ENCODE measurements at regions not wholly inside any gene's neighbourhood (a gene's known extent, or its start where the extent isn't known, plus 50 kb on each side); places are given as distances from the start of the nearest gene placed in this dataset.
"Not testable (repeated sequence)": the region's sequence is repeated elsewhere in the genome, so short reads cannot be mapped to it uniquely, and the experiment has no call there.

- H3K4me3 ChIP-seq (ENCODE audit: low read length), result not testable (repeated sequence)
These were observed 181.4 kb upstream of the PLGLB2 start for GRCh38 chr2:87566531-87566930.

DNA sequence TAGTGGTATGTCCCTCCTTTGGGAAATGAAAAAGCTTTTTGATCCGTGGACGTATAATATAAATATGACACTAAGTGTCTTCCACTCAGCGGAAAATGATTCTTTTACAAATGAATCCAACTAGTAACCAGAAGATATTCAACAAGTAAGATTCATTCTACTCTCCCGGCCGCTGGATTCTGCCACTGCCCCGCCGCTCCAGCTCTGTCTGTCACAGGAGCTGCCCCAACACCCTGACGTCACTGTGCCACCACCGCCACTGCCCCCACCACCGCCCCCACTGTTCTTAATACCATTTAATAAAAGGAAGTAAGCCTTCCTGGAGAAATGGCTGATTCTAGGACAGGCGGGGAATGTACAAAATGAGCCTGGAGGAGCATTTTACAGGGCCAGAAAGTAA is 180.8 kb upstream of the PLGLB2 start:
- not testable (repeated sequence) for H3K4me3 ChIP-seq (ENCODE audit: low read length)

DNA sequence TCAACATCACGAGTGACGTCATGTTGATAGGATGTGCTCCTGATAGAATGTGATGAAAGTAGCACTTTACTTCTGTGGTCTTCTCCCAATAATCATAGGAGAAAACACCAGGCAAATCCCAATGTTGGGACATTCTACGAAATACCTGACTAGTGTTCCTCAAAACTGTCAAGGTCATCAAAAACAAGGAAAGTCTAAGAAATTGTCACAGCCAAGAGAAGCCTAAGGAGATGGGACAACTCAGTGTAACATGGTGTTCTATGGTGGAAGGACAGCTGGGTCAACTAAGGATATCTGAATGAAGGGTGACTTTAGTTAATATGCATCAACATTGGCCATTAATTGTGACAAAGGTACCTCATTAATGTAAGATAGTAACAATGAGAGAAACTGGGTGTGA is 180.0 kb upstream of the PLGLB2 start:
- not testable (repeated sequence) for H3K4me3 ChIP-seq (ENCODE audit: low read length)

GRCh38 chr2:87568554-87569278 is 179.2 kb upstream of the PLGLB2 start:
- not testable (repeated sequence) for H3K4me3 ChIP-seq (ENCODE audit: low read length)

DNA sequence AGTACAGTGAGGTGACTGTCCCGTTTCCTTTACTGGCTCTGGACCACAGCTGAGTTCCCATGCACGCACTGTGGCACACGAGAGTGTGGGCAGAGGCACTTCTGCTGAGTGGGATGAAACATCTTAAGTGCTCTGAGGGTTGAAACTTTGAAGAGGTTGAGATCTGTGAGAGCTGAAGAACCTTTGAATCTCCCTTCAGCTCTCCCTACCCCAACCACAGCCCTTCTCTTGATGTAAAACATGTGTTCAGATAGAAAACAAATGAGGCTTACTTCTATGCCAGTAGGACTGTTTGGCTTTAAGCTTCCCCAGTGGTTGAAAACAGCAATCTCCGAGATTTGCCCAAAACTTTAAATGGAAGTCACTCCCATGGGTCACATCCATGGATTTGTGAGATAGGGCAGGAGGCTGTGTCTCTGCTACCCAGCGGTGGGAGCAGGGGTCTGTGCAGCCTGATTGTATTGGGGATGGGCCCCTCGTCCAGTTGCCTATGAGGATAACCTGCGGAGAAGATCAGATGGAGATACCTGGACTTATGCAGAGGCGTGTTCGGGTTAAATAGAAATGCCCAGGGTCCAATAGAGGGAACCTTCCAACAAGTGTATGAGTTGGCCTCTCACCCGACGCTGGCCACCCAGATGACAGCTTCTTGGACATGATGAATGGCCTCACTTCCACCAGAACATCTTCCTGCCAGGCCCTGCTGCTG is 178.0 kb upstream of the PLGLB2 start:
- not testable (repeated sequence) for H3K4me3 ChIP-seq (ENCODE audit: low read length)

DNA sequence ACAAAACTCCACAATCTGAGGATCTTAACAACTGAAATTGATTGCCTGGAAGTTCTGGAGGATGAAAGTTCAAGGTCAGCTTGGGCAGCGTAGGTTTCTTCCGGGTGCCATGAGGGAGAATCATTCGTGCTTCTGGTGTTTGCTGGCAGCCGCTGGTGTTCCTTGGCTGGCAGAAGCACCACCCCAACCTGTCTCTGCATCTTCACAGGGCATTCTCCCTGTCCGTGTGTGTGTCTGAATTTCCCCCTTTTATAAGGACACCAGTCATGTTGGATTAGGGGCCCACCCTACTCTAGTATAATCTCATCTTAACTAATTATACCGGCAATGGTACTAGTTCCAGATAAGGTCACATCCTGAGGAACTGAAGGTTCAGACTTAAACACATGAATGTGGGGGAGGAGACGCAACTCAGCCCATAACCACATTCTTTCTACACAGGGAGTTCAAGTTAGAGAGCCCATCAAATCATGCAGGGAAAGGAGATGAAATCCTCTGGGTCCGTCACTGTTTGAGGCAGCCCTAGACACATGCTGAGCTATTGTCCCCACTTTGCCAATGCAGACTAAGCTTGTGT is 175.9 kb upstream of the PLGLB2 start:
- not testable (repeated sequence) for H3K4me3 ChIP-seq (ENCODE audit: low read length)

DNA sequence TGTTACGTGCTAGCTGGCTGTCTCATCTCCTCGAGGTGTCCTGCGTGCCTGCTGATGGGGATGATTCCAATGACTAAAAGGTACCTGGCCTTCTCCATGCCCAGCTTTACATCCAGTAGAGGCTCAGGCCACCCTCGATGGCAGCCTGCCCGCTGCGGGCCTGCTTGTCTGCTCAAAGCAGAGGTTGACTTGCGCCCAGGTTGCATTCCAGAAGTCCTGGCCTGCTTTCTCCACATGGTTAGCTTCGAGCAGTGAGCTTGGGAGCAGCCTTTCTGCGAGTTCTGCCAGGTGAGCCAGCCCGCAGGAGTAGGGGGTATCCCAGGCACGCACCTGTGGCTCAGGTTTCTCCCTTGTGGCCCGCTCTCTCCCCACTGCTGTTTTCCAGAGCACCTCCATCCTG is 175.0 kb upstream of the PLGLB2 start:
- not testable (repeated sequence) for H3K4me3 ChIP-seq (ENCODE audit: low read length)

GRCh38 chr2:87573386-87574192 is 174.3 kb upstream of the PLGLB2 start:
- not testable (repeated sequence) for H3K4me3 ChIP-seq (ENCODE audit: low read length)

- not testable (repeated sequence) for H3K4me3 ChIP-seq (ENCODE audit: low read length)
These were observed 173.4 kb upstream of the PLGLB2 start for GRCh38 chr2:87574193-87575119.

DNA sequence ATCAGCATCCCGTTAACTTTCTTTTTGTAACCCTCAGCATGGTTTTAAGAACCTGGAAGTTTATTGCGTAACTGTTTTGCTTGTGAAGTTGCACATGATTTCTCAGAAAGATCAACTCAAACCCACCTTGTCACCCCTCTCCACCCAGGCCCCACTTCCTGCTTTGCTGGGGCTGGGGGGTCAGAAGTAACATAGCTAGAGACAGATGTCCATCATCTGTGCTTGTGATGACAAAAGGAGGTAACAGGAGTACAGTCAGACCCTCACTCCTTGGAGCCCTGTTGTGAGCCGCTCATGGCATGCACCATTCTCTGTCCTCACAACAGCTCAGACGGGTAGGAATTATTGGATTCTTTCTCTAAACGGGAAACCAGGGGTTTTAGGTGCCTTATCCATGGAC is 172.7 kb upstream of the PLGLB2 start:
- H3K4me3 ChIP-seq (ENCODE audit: low read length), result not testable (repeated sequence)

- not testable (repeated sequence) for H3K4me3 ChIP-seq (ENCODE audit: low read length)
These were observed 170.5 kb upstream of the PLGLB2 start for GRCh38 chr2:87577358-87577757.

DNA sequence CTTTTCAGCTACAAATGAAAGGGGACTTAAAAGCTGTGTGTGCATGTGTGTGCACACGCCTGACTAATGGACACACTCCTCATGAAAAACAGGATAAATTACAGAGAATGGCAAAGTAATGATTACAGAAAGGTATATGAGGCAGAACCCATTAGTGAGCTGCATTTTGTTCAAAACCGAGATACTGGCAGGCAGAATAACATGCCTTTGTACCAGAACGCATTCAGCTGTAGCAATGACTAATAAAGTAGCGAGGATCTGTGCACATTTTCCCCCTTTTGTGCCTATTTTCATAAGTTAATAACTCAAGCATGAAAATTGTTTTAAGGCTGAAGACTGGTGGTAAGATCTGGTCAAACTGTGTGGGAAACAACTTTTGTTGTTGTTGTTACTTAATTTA is 165.7 kb upstream of the PLGLB2 start:
- H3K4me3 ChIP-seq (ENCODE audit: low read length), result not testable (repeated sequence)

DNA sequence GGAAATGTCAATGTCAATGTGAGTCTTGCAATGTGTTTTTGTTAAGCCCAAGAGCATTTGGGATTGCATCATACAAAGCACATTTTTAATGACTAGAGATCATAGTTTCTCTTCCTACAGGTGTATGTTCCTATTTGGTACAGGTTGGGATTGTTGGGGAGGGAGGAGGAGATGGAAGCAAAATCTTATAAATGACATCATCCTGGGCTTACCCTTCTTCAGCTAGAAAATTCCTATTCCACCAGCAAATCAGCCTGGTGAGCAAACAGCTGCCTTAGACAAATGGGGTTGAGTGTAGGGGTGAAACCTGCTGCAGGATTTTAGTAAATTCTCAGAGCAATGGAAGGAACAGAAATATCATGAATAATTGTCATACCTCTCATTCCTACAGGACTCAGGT is 165.3 kb upstream of the PLGLB2 start:
- H3K4me3 ChIP-seq (ENCODE audit: low read length), result not testable (repeated sequence)

DNA sequence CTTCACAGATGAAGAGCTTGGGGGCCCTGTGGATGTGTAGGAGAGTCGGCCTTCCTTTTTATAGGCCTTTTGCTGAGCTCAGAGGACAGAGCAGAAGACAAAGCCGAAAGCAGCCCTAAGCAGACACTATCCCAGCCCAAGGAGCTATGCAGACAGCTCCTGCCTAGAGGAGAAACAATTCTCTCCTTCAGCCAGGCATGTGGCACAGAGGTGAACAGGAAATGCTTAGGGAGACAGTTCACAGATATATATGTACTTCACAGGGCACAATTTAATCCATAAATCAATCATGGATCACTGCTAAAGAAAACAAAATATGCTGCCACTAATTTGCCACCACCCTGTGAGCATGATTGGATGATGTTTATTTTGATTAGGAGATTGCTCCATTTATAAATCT is 164.5 kb upstream of the PLGLB2 start:
- H3K4me3 ChIP-seq (ENCODE audit: low read length), result not testable (repeated sequence)

GRCh38 chr2:87583803-87584202 is 164.1 kb upstream of the PLGLB2 start:
- H3K4me3 ChIP-seq (ENCODE audit: low read length), result not testable (repeated sequence)

DNA sequence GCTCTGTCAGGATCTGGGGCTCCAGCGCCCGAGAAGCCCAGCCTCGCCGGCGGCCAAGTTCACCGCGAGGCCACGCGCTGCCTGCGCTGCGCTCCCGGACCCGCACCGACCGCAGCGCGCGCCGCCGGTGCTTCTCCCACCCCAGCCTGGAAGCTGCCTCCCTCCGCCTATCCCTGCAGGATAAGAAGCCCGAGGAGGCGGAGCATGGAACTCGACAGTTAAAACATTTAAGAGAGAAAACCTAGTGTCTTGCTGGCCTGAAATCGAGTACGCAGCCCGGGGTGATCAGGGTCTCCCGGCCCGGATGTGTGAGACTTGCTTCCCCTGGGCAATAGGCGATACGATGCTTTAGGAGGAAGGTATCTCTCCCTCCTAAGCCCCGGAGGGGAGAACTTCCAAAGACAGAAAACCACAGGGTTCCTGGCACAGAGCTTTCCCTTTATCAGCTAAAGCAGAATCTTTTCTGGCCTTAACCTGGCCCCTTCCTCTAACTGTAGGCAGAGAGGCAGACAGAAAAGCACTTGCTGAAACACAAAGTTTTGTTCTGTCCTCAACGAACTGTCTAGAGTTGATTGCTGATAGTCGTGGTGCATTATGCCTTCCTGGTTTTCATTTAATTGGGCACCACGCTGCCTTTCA is 163.5 kb upstream of the PLGLB2 start:
- not testable (repeated sequence) for H3K4me3 ChIP-seq (ENCODE audit: low read length)

- not testable (repeated sequence) for H3K4me3 ChIP-seq (ENCODE audit: low read length)
These were observed 160.0 kb upstream of the PLGLB2 start for GRCh38 chr2:87587934-87588333.

DNA sequence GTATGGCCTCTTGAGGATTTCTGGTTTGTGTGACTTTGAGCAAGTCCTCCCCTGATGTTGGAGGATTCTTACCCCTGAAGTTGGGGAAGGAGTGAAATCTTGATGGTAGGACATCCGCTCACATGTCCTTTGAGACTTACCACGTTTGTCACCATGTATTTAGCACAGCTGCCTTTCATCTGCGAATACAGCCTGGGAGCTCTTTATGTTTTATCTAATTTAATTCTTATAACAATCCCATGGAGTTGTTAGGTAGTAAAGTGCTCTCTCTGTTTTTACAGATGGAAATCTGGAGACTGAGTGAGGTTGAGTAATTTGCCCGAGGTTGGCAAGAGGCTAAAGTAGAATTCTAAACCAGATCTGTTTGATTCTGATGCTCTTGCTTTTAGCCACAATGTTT is 154.9 kb upstream of the PLGLB2 start:
- not testable (repeated sequence) for H3K4me3 ChIP-seq (ENCODE audit: low read length)

GRCh38 chr2:87593784-87594610 is 153.9 kb upstream of the PLGLB2 start:
- not testable (repeated sequence) for H3K4me3 ChIP-seq (ENCODE audit: low read length)

Data from GM08714 (cell line).